HEK293 (cell line): ENCODE measurements at regions not wholly inside any gene's neighbourhood (a gene's known extent, or its start where the extent isn't known, plus 50 kb on each side); places are given as distances from the start of the nearest gene placed in this dataset.

Experiments used
- CTCF ChIA-PET: fragments of 350-600 bp; formaldehyde crosslinking; extraction: SDS; loops from one replicate; lab custom pipeline; 2021; ENCODE audit warnings: antibody characterized with exemption; lab: Yijun Ruan, JAX
- POLR2A ChIA-PET: fragments of 300-600 bp; formaldehyde crosslinking; extraction: SDS; loops from one replicate; lab custom pipeline; 2020; ENCODE audit warnings: antibody characterized with exemption, inconsistent platforms; lab: Yijun Ruan, JAX
- H3K27ac ChIP-seq: fragments of 200-500 bp; sonication (Bioruptor generic); 2 replicates; pipeline ENCODE4 v1.5.1; 2014; ENCODE audit warnings: low read depth, low read length, control low read depth, inconsistent platforms; ENCODE audit errors: extremely low read depth
- H3K36me3 ChIP-seq, 2 experiments: fragments of 200-500 bp in 1 of 2; sonication (Bioruptor generic) in 1 of 2; 1 replicate in 1 of 2; 2 replicates in 1 of 2; pipeline ENCODE4 v1.5.1; 2014 to 2017; ENCODE audit warnings: inconsistent platforms in 2 of 2, low read length in 2 of 2; ENCODE audit not compliant: control insufficient read depth in 2 of 2, insufficient read depth in 1 of 2
- H3K4me1 ChIP-seq: fragments of 200-500 bp; sonication (Bioruptor generic); 2 replicates; pipeline ENCODE4 v1.5.1; 2014; ENCODE audit warnings: mild to moderate bottlenecking, low read length, inconsistent platforms; ENCODE audit not compliant: control insufficient read depth, insufficient read depth
- H3K4me3 ChIP-seq: 2 replicates; pipeline ENCODE4 v1.5.1; 2011; ENCODE audit warnings: low read depth, mild to moderate bottlenecking, control low read depth, low read length, moderate library complexity
- H3K9me3 ChIP-seq: fragments of 200-500 bp; sonication (Bioruptor generic); 2 replicates; pipeline ENCODE4 v1.5.1; 2014; ENCODE audit warnings: low read depth, low read length, inconsistent platforms; ENCODE audit not compliant: control insufficient read depth, insufficient read depth
- BCL11A ChIP-seq: fragments of 450-650 bp; formaldehyde crosslinking; IDR thresholded peaks from 2 replicates; pipeline ENCODE4 v1.5.1; 2016; ENCODE audit warnings: low read depth, missing biosample characterization, missing genetic modification characterization
- KLF1 ChIP-seq: fragments of 450-650 bp; formaldehyde crosslinking; IDR thresholded peaks from 2 replicates; pipeline ENCODE4 v1.5.1; 2016; ENCODE audit warnings: missing biosample characterization, missing genetic modification characterization
- KLF9 ChIP-seq: fragments of 450-650 bp; formaldehyde crosslinking; IDR thresholded peaks from 2 replicates; pipeline ENCODE4 v1.5.1; 2016; ENCODE audit warnings: missing biosample characterization, missing genetic modification characterization, low read depth
- MEIS1 ChIP-seq: sonication (generic); formaldehyde crosslinking; IDR thresholded peaks from 2 replicates; pipeline ENCODE4 v1.8.1; 2022; ENCODE audit warnings: missing genetic modification reagents, mild to moderate bottlenecking, borderline replicate concordance
- WT1 ChIP-seq: fragments of 450-650 bp; formaldehyde crosslinking; IDR thresholded peaks from 2 replicates; pipeline ENCODE4 v1.5.1; 2016; ENCODE audit warnings: missing biosample characterization, missing genetic modification characterization
- YY2 ChIP-seq: fragments of 450-650 bp; formaldehyde crosslinking; IDR thresholded peaks from 2 replicates; pipeline ENCODE4 v1.5.1; 2016; ENCODE audit warnings: missing biosample characterization, missing genetic modification characterization
- ZNF2 ChIP-seq: fragments of 450-650 bp; formaldehyde crosslinking; IDR thresholded peaks from 2 replicates; pipeline ENCODE4 v1.5.1; 2016; ENCODE audit warnings: missing biosample characterization, missing genetic modification characterization
- ZNF394 ChIP-seq: fragments of 450-650 bp; formaldehyde crosslinking; IDR thresholded peaks from 2 replicates; pipeline ENCODE4 v1.5.1; 2016; ENCODE audit warnings: missing biosample characterization, missing genetic modification characterization, mild to moderate bottlenecking, moderate library complexity, borderline replicate concordance
- ZNF488 ChIP-seq: fragments of 450-650 bp; formaldehyde crosslinking; IDR thresholded peaks from 2 replicates; pipeline ENCODE4 v1.5.1; 2016; ENCODE audit warnings: missing biosample characterization, missing genetic modification characterization
- ZNF521 ChIP-seq: fragments of 450-650 bp; formaldehyde crosslinking; IDR thresholded peaks from 2 replicates; pipeline ENCODE4 v1.5.1; 2017; ENCODE audit warnings: missing biosample characterization, mild to moderate bottlenecking, missing genetic modification characterization
- ZNF629 ChIP-seq: fragments of 450-650 bp; formaldehyde crosslinking; IDR thresholded peaks from 2 replicates; pipeline ENCODE4 v1.5.1; 2017; ENCODE audit warnings: missing biosample characterization, missing genetic modification characterization
- ZNF639 ChIP-seq: fragments of 450-650 bp; formaldehyde crosslinking; IDR thresholded peaks from 2 replicates; pipeline ENCODE4 v1.5.1; 2016; ENCODE audit warnings: missing biosample characterization, missing genetic modification characterization
- ZNF843 ChIP-seq: fragments of 450-650 bp; formaldehyde crosslinking; IDR thresholded peaks from 2 replicates; pipeline ENCODE4 v1.5.1; 2016; ENCODE audit warnings: missing biosample characterization, missing genetic modification characterization
- TF ChIP-seq, protein P1 (sequence below): fragments of 450-650 bp; formaldehyde crosslinking; IDR thresholded peaks from 2 replicates; pipeline ENCODE4 v1.5.1; 2016; ENCODE audit warnings: missing biosample characterization, missing genetic modification characterization
- TF ChIP-seq, protein P2 (sequence below): fragments of 450-650 bp; formaldehyde crosslinking; IDR thresholded peaks from 2 replicates; pipeline ENCODE4 v1.5.1; 2016; ENCODE audit warnings: missing biosample characterization, missing genetic modification characterization, borderline replicate concordance

DNA sequence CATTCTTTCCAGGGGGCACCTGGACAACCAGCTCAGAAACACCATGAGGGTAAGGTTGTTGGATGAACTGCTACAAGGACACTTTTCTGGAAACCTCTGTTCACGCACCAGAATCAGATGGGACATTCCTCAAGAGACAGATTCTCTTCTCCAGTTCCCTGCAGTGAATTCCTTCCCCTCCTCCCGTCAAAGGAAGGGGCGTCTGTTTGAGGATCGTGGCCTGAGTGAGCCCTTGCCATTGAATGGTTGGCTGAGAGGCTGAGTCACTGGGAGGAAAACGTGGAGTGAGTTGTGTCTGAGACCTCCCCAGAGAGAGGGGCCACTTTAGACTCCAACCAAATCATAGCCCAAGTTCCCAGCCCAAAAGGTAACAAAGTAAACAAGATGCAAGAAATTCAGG, 79.4 kb upstream of the ZNF507 start:
- H3K4me3 ChIP-seq = no peak overlapping the region
- TF ChIP-seq, protein P1, sequence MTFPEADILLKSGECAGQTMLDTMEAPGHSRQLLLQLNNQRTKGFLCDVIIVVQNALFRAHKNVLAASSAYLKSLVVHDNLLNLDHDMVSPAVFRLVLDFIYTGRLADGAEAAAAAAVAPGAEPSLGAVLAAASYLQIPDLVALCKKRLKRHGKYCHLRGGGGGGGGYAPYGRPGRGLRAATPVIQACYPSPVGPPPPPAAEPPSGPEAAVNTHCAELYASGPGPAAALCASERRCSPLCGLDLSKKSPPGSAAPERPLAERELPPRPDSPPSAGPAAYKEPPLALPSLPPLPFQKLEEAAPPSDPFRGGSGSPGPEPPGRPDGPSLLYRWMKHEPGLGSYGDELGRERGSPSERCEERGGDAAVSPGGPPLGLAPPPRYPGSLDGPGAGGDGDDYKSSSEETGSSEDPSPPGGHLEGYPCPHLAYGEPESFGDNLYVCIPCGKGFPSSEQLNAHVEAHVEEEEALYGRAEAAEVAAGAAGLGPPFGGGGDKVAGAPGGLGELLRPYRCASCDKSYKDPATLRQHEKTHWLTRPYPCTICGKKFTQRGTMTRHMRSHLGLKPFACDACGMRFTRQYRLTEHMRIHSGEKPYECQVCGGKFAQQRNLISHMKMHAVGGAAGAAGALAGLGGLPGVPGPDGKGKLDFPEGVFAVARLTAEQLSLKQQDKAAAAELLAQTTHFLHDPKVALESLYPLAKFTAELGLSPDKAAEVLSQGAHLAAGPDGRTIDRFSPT = no peak
- no peak for TF ChIP-seq BCL11A
- no peak for TF ChIP-seq ZNF488 (tag by site-specific recombination)
- TF ChIP-seq, protein P2, sequence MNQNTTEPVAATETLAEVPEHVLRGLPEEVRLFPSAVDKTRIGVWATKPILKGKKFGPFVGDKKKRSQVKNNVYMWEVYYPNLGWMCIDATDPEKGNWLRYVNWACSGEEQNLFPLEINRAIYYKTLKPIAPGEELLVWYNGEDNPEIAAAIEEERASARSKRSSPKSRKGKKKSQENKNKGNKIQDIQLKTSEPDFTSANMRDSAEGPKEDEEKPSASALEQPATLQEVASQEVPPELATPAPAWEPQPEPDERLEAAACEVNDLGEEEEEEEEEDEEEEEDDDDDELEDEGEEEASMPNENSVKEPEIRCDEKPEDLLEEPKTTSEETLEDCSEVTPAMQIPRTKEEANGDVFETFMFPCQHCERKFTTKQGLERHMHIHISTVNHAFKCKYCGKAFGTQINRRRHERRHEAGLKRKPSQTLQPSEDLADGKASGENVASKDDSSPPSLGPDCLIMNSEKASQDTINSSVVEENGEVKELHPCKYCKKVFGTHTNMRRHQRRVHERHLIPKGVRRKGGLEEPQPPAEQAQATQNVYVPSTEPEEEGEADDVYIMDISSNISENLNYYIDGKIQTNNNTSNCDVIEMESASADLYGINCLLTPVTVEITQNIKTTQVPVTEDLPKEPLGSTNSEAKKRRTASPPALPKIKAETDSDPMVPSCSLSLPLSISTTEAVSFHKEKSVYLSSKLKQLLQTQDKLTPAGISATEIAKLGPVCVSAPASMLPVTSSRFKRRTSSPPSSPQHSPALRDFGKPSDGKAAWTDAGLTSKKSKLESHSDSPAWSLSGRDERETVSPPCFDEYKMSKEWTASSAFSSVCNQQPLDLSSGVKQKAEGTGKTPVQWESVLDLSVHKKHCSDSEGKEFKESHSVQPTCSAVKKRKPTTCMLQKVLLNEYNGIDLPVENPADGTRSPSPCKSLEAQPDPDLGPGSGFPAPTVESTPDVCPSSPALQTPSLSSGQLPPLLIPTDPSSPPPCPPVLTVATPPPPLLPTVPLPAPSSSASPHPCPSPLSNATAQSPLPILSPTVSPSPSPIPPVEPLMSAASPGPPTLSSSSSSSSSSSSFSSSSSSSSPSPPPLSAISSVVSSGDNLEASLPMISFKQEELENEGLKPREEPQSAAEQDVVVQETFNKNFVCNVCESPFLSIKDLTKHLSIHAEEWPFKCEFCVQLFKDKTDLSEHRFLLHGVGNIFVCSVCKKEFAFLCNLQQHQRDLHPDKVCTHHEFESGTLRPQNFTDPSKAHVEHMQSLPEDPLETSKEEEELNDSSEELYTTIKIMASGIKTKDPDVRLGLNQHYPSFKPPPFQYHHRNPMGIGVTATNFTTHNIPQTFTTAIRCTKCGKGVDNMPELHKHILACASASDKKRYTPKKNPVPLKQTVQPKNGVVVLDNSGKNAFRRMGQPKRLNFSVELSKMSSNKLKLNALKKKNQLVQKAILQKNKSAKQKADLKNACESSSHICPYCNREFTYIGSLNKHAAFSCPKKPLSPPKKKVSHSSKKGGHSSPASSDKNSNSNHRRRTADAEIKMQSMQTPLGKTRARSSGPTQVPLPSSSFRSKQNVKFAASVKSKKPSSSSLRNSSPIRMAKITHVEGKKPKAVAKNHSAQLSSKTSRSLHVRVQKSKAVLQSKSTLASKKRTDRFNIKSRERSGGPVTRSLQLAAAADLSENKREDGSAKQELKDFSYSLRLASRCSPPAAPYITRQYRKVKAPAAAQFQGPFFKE = no peak
- no peak for TF ChIP-seq ZNF629 (tag by site-specific recombination)
- TF ChIP-seq KLF1 (tag by site-specific recombination) = no peak
- POLR2A ChIA-PET = no interaction called here
- H3K9me3 ChIP-seq = peaks cover under 1% of the 10 kb centered on the region; the same call in 1 of the 2 replicates
- CTCF ChIA-PET = interaction anchor here (0.5 to 2.3 kb wide), 2 partner anchors 22 to 378 kb away, joined by 4 to 9 read pairs; no protein-coding TSS in a partner anchor
- no peak overlapping the region for H3K27ac ChIP-seq
- H3K36me3 ChIP-seq = no peaks in the 10 kb centered on the region; a peak in 1 of 3 replicates
- H3K4me1 ChIP-seq = no peaks in the 10 kb centered on the region

DNA sequence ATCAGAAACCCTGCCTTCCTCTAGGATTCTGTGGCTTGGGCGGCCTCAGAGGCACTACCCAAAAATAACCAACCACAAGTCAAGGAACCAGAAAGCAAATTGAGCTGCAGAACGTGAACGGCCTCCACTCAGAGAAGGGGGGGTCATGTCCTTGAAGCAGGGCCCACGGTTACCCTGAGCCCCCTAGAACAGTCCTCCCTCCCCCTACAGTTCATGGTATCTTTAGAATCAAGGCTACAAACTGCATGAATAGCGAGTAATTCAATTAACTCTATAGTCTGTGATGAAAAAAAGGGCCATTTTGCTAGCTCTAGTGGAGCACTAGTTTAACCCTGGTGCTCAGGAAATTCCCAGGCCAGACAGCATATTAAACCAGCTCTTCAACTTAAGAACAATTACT, 79.0 kb upstream of the ZNF507 start:
- no peak for TF ChIP-seq ZNF2 (tag by site-specific recombination)
- no peak for TF ChIP-seq YY2 (tag by site-specific recombination)
- TF ChIP-seq WT1 (tag by site-specific recombination) = no peak
- TF ChIP-seq, protein P2 = no peak
- TF ChIP-seq ZNF843 (tag by site-specific recombination) = no peak
- no peak for TF ChIP-seq MEIS1
- no peak for TF ChIP-seq ZNF394 (tag by site-specific recombination)
- TF ChIP-seq KLF9 (tag by site-specific recombination) = no peak
- TF ChIP-seq ZNF639 (tag by site-specific recombination) = no peak
- no peak for TF ChIP-seq ZNF521
- POLR2A ChIA-PET = no interaction called here
- no peaks in the 10 kb centered on the region; a peak in 1 of 3 replicates for H3K36me3 ChIP-seq
- peaks cover 3% of the 10 kb centered on the region; the same call in 1 of the 2 replicates for H3K9me3 ChIP-seq
- no peak overlapping the region for H3K27ac ChIP-seq
- H3K4me1 ChIP-seq = no peaks in the 10 kb centered on the region
- no peak overlapping the region for H3K4me3 ChIP-seq
- CTCF ChIA-PET = interaction anchor here (2.3 kb wide), 1 partner anchor 21 kb away, joined by 9 read pairs; no protein-coding TSS in a partner anchor
